ENCODE measurements at regions not wholly inside any gene's neighbourhood (a gene's known extent, or its start where the extent isn't known, plus 50 kb on each side); places are given as distances from the start of the nearest gene placed in this dataset.
"Not testable (repeated sequence)": the region's sequence is repeated elsewhere in the genome, so short reads cannot be mapped to it uniquely, and the experiment has no call there.

GRCh38 chr3:177361081-177361938 lies 164.0 kb upstream of the TBL1XR1 start:
- TF ChIP-seq CTCF (IDR thresholded peaks at IDR 0.05; ENCODE audit: low read length, missing control alignments) = no peak
- DNase-seq (ENCODE audit: low read depth) = no peak
- no peak overlapping the region for H3K4me3 ChIP-seq (replicated peaks; ENCODE audit: low read depth, low read length)

- DNase-seq (ENCODE audit: low read depth) = no peak
- no peak for TF ChIP-seq CTCF (IDR thresholded peaks at IDR 0.05; ENCODE audit: low read length, missing control alignments)
- H3K4me3 ChIP-seq (replicated peaks; ENCODE audit: low read depth, low read length) = no peak overlapping the region
Observed at GRCh38 chr3:177362626-177363025, 165.3 kb upstream of the TBL1XR1 start.

DNA sequence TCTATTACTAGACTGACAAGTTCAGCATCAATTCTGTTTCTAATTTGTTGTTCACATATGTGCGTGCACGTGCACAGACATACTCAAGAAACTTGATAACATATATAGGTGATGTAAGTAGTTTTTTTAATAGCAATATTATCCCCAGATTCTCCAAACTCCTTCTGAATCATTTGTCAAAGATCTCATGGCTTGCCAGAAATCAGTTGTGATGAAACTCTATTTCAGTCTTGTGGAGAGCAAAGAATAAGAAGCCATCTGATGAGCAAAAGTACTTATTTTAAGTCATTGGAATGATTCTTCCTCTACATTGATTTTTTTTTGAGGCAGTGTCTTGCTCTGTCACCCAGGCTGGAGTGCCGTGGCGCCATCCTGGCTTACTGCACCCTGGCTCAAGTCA lies 167.0 kb upstream of the TBL1XR1 start:
- no peak for TF ChIP-seq CTCF (IDR thresholded peaks at IDR 0.05; ENCODE audit: low read length, missing control alignments)
- no peak for DNase-seq (ENCODE audit: low read depth)
- no peak overlapping the region for H3K4me3 ChIP-seq (replicated peaks; ENCODE audit: low read depth, low read length)

- H3K4me3 ChIP-seq (replicated peaks; ENCODE audit: low read depth, low read length); DNase-seq (ENCODE audit: low read depth): not testable (repeated sequence)
Observed at GRCh38 chr3:177365294-177365693, 168.0 kb upstream of the TBL1XR1 start.

DNA sequence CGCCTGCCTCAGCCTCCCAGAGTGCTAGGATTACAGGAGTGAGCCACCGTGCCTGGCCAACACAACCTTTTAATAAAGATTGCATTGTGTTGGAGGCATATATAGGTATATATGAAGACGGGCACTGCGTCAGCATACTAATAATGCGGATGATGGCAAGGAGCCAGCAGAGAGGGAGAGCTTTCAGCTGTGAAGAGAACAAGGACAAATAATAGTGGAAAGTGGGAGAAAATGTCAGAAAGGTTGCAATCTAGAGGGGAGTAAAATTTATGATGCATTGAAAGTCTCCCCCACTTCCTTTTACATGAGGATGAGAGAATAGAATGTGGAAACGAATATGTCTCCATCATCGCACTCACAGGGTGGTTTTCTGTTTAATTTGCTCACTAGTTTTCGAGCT lies 170.5 kb upstream of the TBL1XR1 start:
- no peak overlapping the region for H3K4me3 ChIP-seq (replicated peaks; ENCODE audit: low read depth, low read length)
- no peak for TF ChIP-seq CTCF (IDR thresholded peaks at IDR 0.05; ENCODE audit: low read length, missing control alignments)
- DNase-seq (ENCODE audit: low read depth) = no peak

DNA sequence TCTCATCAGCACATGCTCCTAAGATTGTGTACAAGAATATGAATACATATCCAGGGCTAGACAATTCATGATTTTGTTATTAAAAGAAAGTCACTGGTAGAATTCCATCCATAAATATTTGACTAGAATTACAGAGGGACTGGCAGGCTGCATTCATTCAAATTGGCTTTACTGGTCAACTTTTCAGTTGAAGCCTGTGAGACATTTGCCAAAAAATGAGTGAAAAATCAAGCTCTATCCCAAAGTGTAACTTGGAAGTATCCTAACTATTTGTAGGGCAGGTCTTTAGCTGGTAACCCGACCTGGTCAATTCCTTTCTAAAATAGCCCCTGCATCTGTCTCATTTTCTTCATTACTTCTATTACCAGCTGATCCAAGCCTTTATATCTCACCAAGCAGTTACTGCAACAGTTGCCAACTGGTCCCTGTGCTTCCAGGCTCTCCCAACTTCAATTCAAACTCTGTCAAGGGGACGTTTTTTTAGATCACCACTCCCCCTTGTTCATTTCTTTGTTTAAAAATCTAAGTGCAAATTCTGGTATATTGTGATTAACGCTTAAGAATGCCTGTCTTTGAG lies 173.1 kb upstream of the TBL1XR1 start:
- TF ChIP-seq CTCF (IDR thresholded peaks at IDR 0.05; ENCODE audit: low read length, missing control alignments) = no peak
- DNase-seq (ENCODE audit: low read depth) = no peak
- no peak overlapping the region for H3K4me3 ChIP-seq (replicated peaks; ENCODE audit: low read depth, low read length)

GRCh38 chr3:177371146-177371545 lies 173.9 kb upstream of the TBL1XR1 start:
- no peak for DNase-seq (ENCODE audit: low read depth)
- H3K4me3 ChIP-seq (replicated peaks; ENCODE audit: low read depth, low read length) = no peak overlapping the region
- no peak for TF ChIP-seq CTCF (IDR thresholded peaks at IDR 0.05; ENCODE audit: low read length, missing control alignments)

Data from fibroblast of pulmonary artery (primary cell).